H9 (cell line): ENCODE measurements at regions not wholly inside any gene's neighbourhood (a gene's known extent, or its start where the extent isn't known, plus 50 kb on each side); places are given as distances from the start of the nearest gene placed in this dataset.

Experiments
- DNase-seq: peaks from one replicate; pipeline ENCODE4 v3.0.0-alpha.2; 2017
- H2AFZ ChIP-seq: one replicate; pipeline ENCODE4 v1.6.1; 2013; ENCODE audit warnings: mild to moderate bottlenecking, low read length, control low read depth, moderate library complexity
- H2AK5ac ChIP-seq: 2 replicates; pipeline ENCODE4 v1.6.1; 2013; ENCODE audit warnings: low read length, control low read depth, mixed read lengths; ENCODE audit not compliant: insufficient read length
- H2BK120ac ChIP-seq: one replicate; pipeline ENCODE4 v1.6.1; 2013; ENCODE audit warnings: low read depth, mild to moderate bottlenecking, low read length, control low read depth, inconsistent platforms; ENCODE audit not compliant: poor library complexity, severe bottlenecking
- H2BK12ac ChIP-seq: 2 replicates; pipeline ENCODE4 v1.6.1; 2013; ENCODE audit warnings: low read length, control low read depth, mixed read lengths, low read depth; ENCODE audit not compliant: insufficient read length
- H2BK15ac ChIP-seq: 2 replicates; pipeline ENCODE4 v1.6.1; 2013; ENCODE audit warnings: low read depth, low read length, control low read depth
- H2BK20ac ChIP-seq: one replicate; pipeline ENCODE4 v1.6.1; 2013; ENCODE audit warnings: low read depth, mild to moderate bottlenecking, low read length, control low read depth, inconsistent platforms; ENCODE audit not compliant: poor library complexity, severe bottlenecking
- H2BK5ac ChIP-seq: 2 replicates; pipeline ENCODE4 v1.6.1; 2013; ENCODE audit warnings: low read length, control low read depth, mixed read lengths; ENCODE audit not compliant: insufficient read length
- H3K14ac ChIP-seq: 2 replicates; pipeline ENCODE4 v1.6.1; 2013; ENCODE audit warnings: low read length, control low read depth; ENCODE audit not compliant: insufficient read depth
- H3K18ac ChIP-seq: 2 replicates; pipeline ENCODE4 v1.6.1; 2013; ENCODE audit warnings: low read depth, mild to moderate bottlenecking, mixed read lengths, low read length, control low read depth; ENCODE audit not compliant: insufficient read length
- H3K23ac ChIP-seq: 2 replicates; pipeline ENCODE4 v1.6.1; 2013; ENCODE audit warnings: low read length, control low read depth, mixed read lengths, low read depth; ENCODE audit not compliant: insufficient read length
- H3K23me2 ChIP-seq: 2 replicates; pipeline ENCODE4 v1.6.1; 2013; ENCODE audit warnings: low read depth, mild to moderate bottlenecking, mixed read lengths, low read length, control low read depth; ENCODE audit not compliant: insufficient read length, poor library complexity, severe bottlenecking
- H3K27ac ChIP-seq: 2 replicates; pipeline ENCODE4 v1.5.1; 2013; ENCODE audit warnings: low read length, control low read depth, mixed read lengths, low read depth; ENCODE audit not compliant: insufficient read length
- H3K27me3 ChIP-seq: 2 replicates; pipeline ENCODE4 v1.6.1; 2013; ENCODE audit warnings: low read length, control low read depth, inconsistent platforms; ENCODE audit not compliant: insufficient read depth
- H3K4ac ChIP-seq: 2 replicates; pipeline ENCODE4 v1.6.1; 2013; ENCODE audit warnings: low read depth, mild to moderate bottlenecking, control low read depth, inconsistent platforms, low read length, moderate library complexity
- H3K4me1 ChIP-seq: 2 replicates; pipeline ENCODE4 v1.6.1; 2013; ENCODE audit warnings: low read length, control low read depth, inconsistent platforms; ENCODE audit not compliant: insufficient read depth
- H3K4me2 ChIP-seq: 2 replicates; pipeline ENCODE4 v1.6.1; 2013; ENCODE audit warnings: low read length, control low read depth, mixed read lengths; ENCODE audit not compliant: insufficient read length, insufficient read depth
- H3K56ac ChIP-seq: 2 replicates; pipeline ENCODE4 v1.6.1; 2013; ENCODE audit warnings: low read depth, mild to moderate bottlenecking, mixed read lengths, low read length, control low read depth; ENCODE audit not compliant: insufficient read length
- H3K79me1 ChIP-seq: 2 replicates; pipeline ENCODE4 v1.6.1; 2013; ENCODE audit warnings: low read depth, mild to moderate bottlenecking, moderate library complexity, low read length, control low read depth, inconsistent platforms; ENCODE audit not compliant: insufficient read depth, poor library complexity, severe bottlenecking
- H3K79me2 ChIP-seq: 2 replicates; pipeline ENCODE4 v1.6.1; 2013; ENCODE audit warnings: low read length, control low read depth, inconsistent platforms; ENCODE audit not compliant: insufficient read depth
- H3K9ac ChIP-seq: 2 replicates; pipeline ENCODE4 v1.6.1; 2013; ENCODE audit warnings: low read length, control low read depth, mixed read lengths; ENCODE audit not compliant: insufficient read length; ENCODE audit errors: extremely low read depth
- H3K9me3 ChIP-seq: one replicate; pipeline ENCODE4 v1.6.1; 2013; ENCODE audit warnings: low read depth, low read length, inconsistent platforms; ENCODE audit not compliant: control insufficient read depth
- H3T11ph ChIP-seq: one replicate; pipeline ENCODE4 v1.6.1; 2013; ENCODE audit warnings: mild to moderate bottlenecking, low read length, control low read depth, inconsistent platforms
- H4K20me1 ChIP-seq: one replicate; pipeline ENCODE4 v1.6.1; 2013; ENCODE audit not compliant: control insufficient read depth, insufficient read length, insufficient read depth
- H4K5ac ChIP-seq: 2 replicates; pipeline ENCODE4 v1.6.1; 2013; ENCODE audit warnings: low read depth, mild to moderate bottlenecking, mixed read lengths, low read length, control low read depth; ENCODE audit not compliant: insufficient read length
- H4K8ac ChIP-seq: replicated peaks from 2 replicates; pipeline ENCODE4 v1.6.1; 2013; ENCODE audit warnings: low read length, control low read depth, mixed read lengths, low read depth; ENCODE audit not compliant: insufficient read length
- H4K91ac ChIP-seq: 2 replicates; pipeline ENCODE4 v1.6.1; 2013; ENCODE audit warnings: low read depth, mild to moderate bottlenecking, moderate library complexity, mixed read lengths, low read length, control low read depth; ENCODE audit not compliant: insufficient read length
- H3K27ac Mint-ChIP-seq, 3 experiments: 2 replicates in 2 of 3; 3 replicates in 1 of 3; pipeline ENCODE4 v1.8.0; 2020 to 2021; ENCODE audit warnings: mixed read lengths in 3 of 3, mild to moderate bottlenecking in 1 of 3, moderate library complexity in 1 of 3
- H3K27me3 Mint-ChIP-seq: 2 replicates; pipeline ENCODE4 v1.8.0; 2021; ENCODE audit warnings: low read depth, mild to moderate bottlenecking, moderate library complexity, mixed read lengths
- H3K36me3 Mint-ChIP-seq, 3 experiments: 2 replicates in 2 of 3; 3 replicates in 1 of 3; pipeline ENCODE4 v1.8.0; 2020 to 2021; ENCODE audit warnings: low read depth in 3 of 3, mixed read lengths in 3 of 3; ENCODE audit not compliant: insufficient read depth in 1 of 3
- H3K4me1 Mint-ChIP-seq, 2 experiments: 2 replicates each; pipeline ENCODE4 v1.8.0; 2020; ENCODE audit warnings: mixed read lengths in 2 of 2
- H3K4me3 Mint-ChIP-seq, 2 experiments: 2 replicates in 1 of 2; 3 replicates in 1 of 2; pipeline ENCODE4 v1.8.0; 2020 to 2021; ENCODE audit warnings: mild to moderate bottlenecking in 2 of 2, mixed read lengths in 2 of 2, moderate library complexity in 1 of 2
- H3K9me3 Mint-ChIP-seq, 2 experiments: 2 replicates in 1 of 2; 3 replicates in 1 of 2; pipeline ENCODE4 v1.8.0; 2020; ENCODE audit warnings: mild to moderate bottlenecking in 2 of 2, mixed read lengths in 2 of 2, moderate library complexity in 1 of 2
- CTCF ChIP-seq: fragments of 200-600 bp; sonication (generic); conservative IDR thresholded peaks from 3 replicates; pipeline ENCODE4 v1.8.0; 2021; ENCODE audit warnings: antibody characterized with exemption, mild to moderate bottlenecking
- WGBS: extraction: QIAGEN DNeasy Blood & Tissue Kit; methylation state at CpG from one replicate; pipeline ENCODE4 v1.1.7; 2013; ENCODE audit warnings: missing lambda C conversion rate, low lambda C conversion rate, mixed read lengths; ENCODE audit not compliant: insufficient read length; ENCODE audit errors: extremely low coverage; 5-methylcytosine and 5-hydroxymethylcytosine counted together

GRCh38 chr10:128766915-128767314 lies 640.7 kb upstream of the MKI67 start:
- Histone ChIP-seq H3K27ac (no peak overlapping the region), H2BK20ac (no peak overlapping the region), H3K18ac (no peak overlapping the region), H3K4ac (no peak overlapping the region), H2BK15ac (no peak overlapping the region), H2BK120ac (no peak overlapping the region), H2BK12ac (no peak overlapping the region), H3K4me1 (no peaks in the 10 kb centered on the region), H3K9ac (no peak overlapping the region), H3K14ac (no peak overlapping the region), H2AK5ac (no peak overlapping the region), H4K20me1 (no peaks in the 10 kb centered on the region), H3K4me2 (no peak overlapping the region), H3K56ac (no peak overlapping the region), H3K23me2 (no peaks in the 10 kb centered on the region), H3K79me1 (no peaks in the 10 kb centered on the region), H3K79me2 (no peaks in the 10 kb centered on the region), H3K23ac (no peak overlapping the region), H4K5ac (no peak overlapping the region), H4K8ac (no peak overlapping the region), H4K91ac (no peak overlapping the region), H3T11ph (no peak overlapping the region), H3K9me3 (no peaks in the 10 kb centered on the region), H2AFZ (no peak overlapping the region), H3K27me3 (no peaks in the 10 kb centered on the region), H2BK5ac (no peak overlapping the region)
- no CpG with 5 or more reads among the region's 2 CpGs for WGBS
- H3K27ac Mint-ChIP-seq = no peak overlapping the region
- H3K4me3 Mint-ChIP-seq = no peak overlapping the region
- no peaks in the 10 kb centered on the region; the same call in 1 of the 2 replicates for H3K27me3 Mint-ChIP-seq
- no peak for DNase-seq
- peaks cover under 1 to 2% of the 10 kb centered on the region in 2 experiments; a peak in 3 of 5 replicates for H3K9me3 Mint-ChIP-seq
- TF ChIP-seq CTCF = no peak
- peaks cover 0 to under 1% (median 0%) of the 10 kb centered on the region in 3 experiments; a peak in 4 of 7 replicates for H3K36me3 Mint-ChIP-seq
- peaks cover 13 to 19% of the 10 kb centered on the region in 2 experiments for H3K4me1 Mint-ChIP-seq
